ENCODE measurements at regions not wholly inside any gene's neighbourhood (a gene's known extent, or its start where the extent isn't known, plus 50 kb on each side); places are given as distances from the start of the nearest gene placed in this dataset.

GRCh38 chr2:65845442-65846182, 413.2 kb upstream of the SPRED2 start:
- POLR2A ChIA-PET (ENCODE audit: partially characterized antibody), result no interaction called here

More at GRCh38 chr2:65845442-65846182, 413.2 kb upstream of the SPRED2 start:
- Histone ChIP-seq H3K4ac (replicated peaks; ENCODE audit: insufficient read length, low read depth, low read length) (no peak overlapping the region), H2AFZ (ENCODE audit: low read length) (no peak overlapping the region), H2BK5ac (ENCODE audit: low read depth, low read length) (no peak overlapping the region), H2BK15ac (ENCODE audit: low read length) (no peak overlapping the region), H3K23ac (ENCODE audit: insufficient read length) (no peak overlapping the region), H4K20me1 (replicated peaks in 1 of 2; ENCODE audit: control insufficient read depth in 1 of 2, insufficient read depth in 2 of 2, low read length in 2 of 2) (no peaks in the 10 kb centered on the region), H2BK20ac (ENCODE audit: low read length) (no peak overlapping the region), H4K8ac (ENCODE audit: extremely low read depth, insufficient read depth, low read length) (no peak overlapping the region), H3K23me2 (ENCODE audit: low read depth, low read length) (no peaks in the 10 kb centered on the region), H4K5ac (ENCODE audit: insufficient read length, low read depth, low read length) (no peak overlapping the region), H3K4me2 (ENCODE audit: insufficient read depth in 1 of 2, low read depth in 2 of 2, low read length in 2 of 2) (no peak overlapping the region), H3K56ac (replicated peaks; ENCODE audit: insufficient read length, low read depth, low read length) (no peak overlapping the region), H3K9ac (replicated peaks in 1 of 4; ENCODE audit: extremely low read depth in 1 of 4, low read depth in 3 of 4, low read length in 3 of 4) (no peak overlapping the region), H3K27me3 (replicated peaks in 1 of 4; ENCODE audit: control insufficient read depth in 3 of 4, extremely low read depth in 1 of 4, insufficient read depth in 3 of 4, low read length in 3 of 4) (no peaks in the 10 kb centered on the region), H3K27ac (ENCODE audit: low read depth, low read length) (no peak overlapping the region), H3K14ac (ENCODE audit: insufficient read length) (no peak overlapping the region), H3K9me3 (ENCODE audit: insufficient read depth in 2 of 2, low read depth in 1 of 2, low read length in 1 of 2) (peaks cover 2 to 3% of the 10 kb centered on the region in 2 experiments; a peak in 1 of 4 replicates), H3K18ac (ENCODE audit: extremely low read depth, low read length) (no peak overlapping the region), H4K91ac (replicated peaks; ENCODE audit: insufficient read length, low read length) (no peak overlapping the region), H3K36me3 (ENCODE audit: control insufficient read depth in 2 of 4, insufficient read depth in 4 of 4, low read length in 3 of 4) (no peaks in the 10 kb centered on the region), H2BK120ac (replicated peaks; ENCODE audit: low read depth, low read length) (no peak overlapping the region), H2AK5ac (ENCODE audit: low read depth, low read length) (no peak overlapping the region), H3K4me1 (replicated peaks in 1 of 4; ENCODE audit: control insufficient read depth in 3 of 4, insufficient read depth in 4 of 4, low read length in 3 of 4) (no peaks in the 10 kb centered on the region), H2BK12ac (ENCODE audit: low read depth, low read length) (no peak overlapping the region), H3K79me2 (ENCODE audit: control insufficient read depth in 1 of 2, insufficient read depth in 2 of 2, low read length in 2 of 2) (no peaks in the 10 kb centered on the region), H3K4me3 (ENCODE audit: extremely low read depth in 1 of 4, insufficient read depth in 2 of 4, low read depth in 3 of 4, low read length in 4 of 4) (no peak overlapping the region), H3K79me1 (ENCODE audit: low read depth, low read length) (no peaks in the 10 kb centered on the region)
- FAIRE-seq, result no peak
- CTCF ChIA-PET (ENCODE audit: partially characterized antibody), result interaction anchor here (0.6 to 1.4 kb wide), 2 partner anchors 25 to 135 kb away, joined by 3 read pairs; no protein-coding TSS in a partner anchor
- WGBS, 2 experiments (ENCODE audit: extremely low coverage in 1 of 2, insufficient coverage in 1 of 2, insufficient read length in 1 of 2, insufficient replicate concordance in 2 of 2, low coverage in 1 of 2, low lambda C conversion rate in 2 of 2, missing lambda C conversion rate in 1 of 2), result 85% methylated on average over 4 of the region's 5 CpGs; no CpG with 5 or more reads in 1 of the 2 experiments
- DNase-seq (ENCODE audit: low read depth in 1 of 2, low spot score in 2 of 2), result no peak
- no peak for TF ChIP-seq POU5F1 (IDR thresholded peaks at IDR 0.05; ENCODE audit: low read depth, low read length)
